Endothelial cell of umbilical vein (primary cell): ENCODE measurements at regions not wholly inside any gene's neighbourhood (a gene's known extent, or its start where the extent isn't known, plus 50 kb on each side); places are given as distances from the start of the nearest gene placed in this dataset.

ENCODE experiments used
- BruUV-seq: library from RNA; stranded (reverse); fragments of 400-500 nt; replicated peaks from 2 replicates; lab custom pipeline; 2021; lab: Mats Ljungman, UMichigan
- CTCF ChIA-PET: fragments of 300-600, 350-600 bp; sonication (Branson Sonifier 250); formaldehyde crosslinking; loops from one replicate; lab custom pipeline; 2021; ENCODE audit warnings: antibody characterized with exemption, inconsistent platforms; lab: Charles Lee
- POLR2A ChIA-PET: fragments of 300-600, 350-600 bp; sonication (Branson Sonifier 250); formaldehyde crosslinking; loops from one replicate; lab custom pipeline; 2021; ENCODE audit warnings: antibody characterized with exemption, inconsistent platforms; lab: Charles Lee
- DNase-seq: peaks from one replicate; pipeline ENCODE4 v3.0.0-alpha.2; 2011; ENCODE audit warnings: low read depth, low spot score
- FAIRE-seq: peaks from 2 replicates; lab custom pipeline; 2011; peaks lifted over from hg19 to GRCh38; lab: Jason Lieb, UNC
- H2AFZ ChIP-seq: 2 replicates; pipeline ENCODE4 v1.6.0; 2012; ENCODE audit warnings: low read depth, low read length, control low read depth, inconsistent platforms
- H3K27ac ChIP-seq: 2 replicates; pipeline ENCODE4 v1.5.1; 2011; ENCODE audit warnings: low read depth, mild to moderate bottlenecking, control low read depth, low read length, moderate library complexity; ENCODE audit not compliant: insufficient read depth
- H3K27me3 ChIP-seq, 2 experiments: 2 replicates each; pipeline versions ENCODE4 v1.6.0 to v1.6.1; 2011; ENCODE audit warnings: low read length in 2 of 2, mixed read lengths in 1 of 2; ENCODE audit not compliant: control insufficient read depth in 2 of 2, insufficient read depth in 2 of 2
- H3K36me3 ChIP-seq, 2 experiments: 2 replicates in 1 of 2; 3 replicates in 1 of 2; pipeline ENCODE4 v1.5.1; 2011; ENCODE audit warnings: low read length in 2 of 2, mild to moderate bottlenecking in 1 of 2, moderate library complexity in 1 of 2; ENCODE audit not compliant: control insufficient read depth in 2 of 2, insufficient read depth in 2 of 2; ENCODE audit errors: extremely low read depth in 1 of 2
- H3K4me1 ChIP-seq: 3 replicates; pipeline ENCODE4 v1.5.1; 2011; ENCODE audit warnings: mild to moderate bottlenecking, low read length; ENCODE audit not compliant: control insufficient read depth, insufficient read depth; ENCODE audit errors: extremely low read depth
- H3K4me2 ChIP-seq: 2 replicates; pipeline ENCODE4 v1.6.1; 2011; ENCODE audit warnings: low read length, control low read depth, mixed read lengths; ENCODE audit not compliant: insufficient read depth
- H3K4me3 ChIP-seq, 3 experiments: fragments of 200-600 bp in 1 of 3; sonication (generic), shearing (Covaris generic) in 1 of 3; replicated peaks in 1 of 3; 2 replicates each; pipeline ENCODE4 v1.5.1; 2011 to 2016; ENCODE audit warnings: control low read depth in 3 of 3, low read length in 3 of 3, mild to moderate bottlenecking in 2 of 3, inconsistent platforms in 1 of 3, low read depth in 1 of 3, moderate library complexity in 1 of 3; ENCODE audit not compliant: insufficient read depth in 1 of 3
- H3K79me2 ChIP-seq: 2 replicates; pipeline ENCODE4 v1.6.0; 2012; ENCODE audit warnings: low read length, inconsistent platforms; ENCODE audit not compliant: control insufficient read depth, insufficient read depth
- H3K9ac ChIP-seq: replicated peaks from 2 replicates; pipeline ENCODE3; 2011; ENCODE audit warnings: low read length, control low read depth; ENCODE audit not compliant: insufficient read depth; ENCODE audit errors: extremely low read depth
- H3K9me1 ChIP-seq: replicated peaks from 3 replicates; pipeline ENCODE4 v1.6.0; 2011; ENCODE audit warnings: mild to moderate bottlenecking, low read length; ENCODE audit not compliant: control insufficient read depth, insufficient read depth; ENCODE audit errors: extremely low read depth
- H3K9me3 ChIP-seq: replicated peaks from 2 replicates; pipeline ENCODE4 v1.5.1; 2012; ENCODE audit warnings: low read length, inconsistent platforms; ENCODE audit not compliant: control insufficient read depth, insufficient read depth
- H4K20me1 ChIP-seq: replicated peaks from 2 replicates; pipeline ENCODE3; 2011; ENCODE audit warnings: mild to moderate bottlenecking, low read length; ENCODE audit not compliant: control insufficient read depth, insufficient read depth; ENCODE audit errors: extremely low read depth
- EZH2 ChIP-seq: IDR thresholded peaks from 2 replicates; pipeline ENCODE4 v1.6.1; 2012; ENCODE audit warnings: borderline replicate concordance, low read depth, mild to moderate bottlenecking, moderate library complexity, low read length, inconsistent platforms; ENCODE audit not compliant: severe bottlenecking
- FOS ChIP-seq: IDR thresholded peaks from 2 replicates; pipeline ENCODE4 v1.6.1; 2011; ENCODE audit warnings: mild to moderate bottlenecking, low read length, moderate library complexity, borderline replicate concordance; ENCODE audit not compliant: insufficient read depth
- GATA2 ChIP-seq: IDR thresholded peaks from 2 replicates; pipeline ENCODE4 v1.7.0; 2011; ENCODE audit warnings: low read depth, mild to moderate bottlenecking, moderate library complexity, mixed read lengths, low read length; ENCODE audit not compliant: insufficient read length, insufficient read depth
- JUN ChIP-seq: IDR thresholded peaks from 2 replicates; pipeline ENCODE4 v1.6.1; 2011; ENCODE audit warnings: borderline replicate concordance, low read depth; ENCODE audit not compliant: insufficient read length, insufficient read depth
- MYC ChIP-seq: IDR thresholded peaks from one replicate; pipeline ENCODE4 v1.6.1; 2011; ENCODE audit warnings: mild to moderate bottlenecking, low read depth, low read length
- POLR2A ChIP-seq: IDR thresholded peaks from 2 replicates; pipeline ENCODE4 v1.6.1; 2012; ENCODE audit warnings: low read depth, mild to moderate bottlenecking, control low read depth, low read length
- POLR2AphosphoS5 ChIP-seq: IDR thresholded peaks from 2 replicates; pipeline ENCODE4 v1.6.1; 2012; ENCODE audit warnings: low read depth, mild to moderate bottlenecking, control low read depth, low read length, moderate library complexity; ENCODE audit not compliant: insufficient read depth
- dilution Hi-C: fragments of 300-500 bp; cut with MboI; formaldehyde crosslinking; loops from one replicate; pipeline ENCODE4 v1.15.0; 2019; ENCODE audit warnings: low sequenced_read_pairs; ENCODE audit not compliant: extremely low pct_ligation_motif_present
- intact Hi-C: fragments of 100-400 bp; cut with micrococcal nuclease; formaldehyde crosslinking; loops from one replicate; pipeline ENCODE4 v1.10.0; 2022
- TF ChIP-seq, protein P1 (sequence below), 2 donors: IDR thresholded peaks; 1 replicate in 1 of 2; 2 replicates in 1 of 2; pipeline ENCODE4 v1.5.1; 2011; ENCODE audit warnings: low read length in 2 of 2, mild to moderate bottlenecking in 2 of 2, moderate library complexity in 2 of 2, control low read depth in 1 of 2, inconsistent platforms in 1 of 2, low read depth in 1 of 2; ENCODE audit not compliant: insufficient read depth in 1 of 2; ENCODE audit errors: extremely low read depth in 1 of 2
- TF ChIP-seq, protein P2 (sequence below): IDR thresholded peaks from 2 replicates; pipeline ENCODE4 v1.6.1; 2011; ENCODE audit not compliant: insufficient read depth, insufficient read length

DNA sequence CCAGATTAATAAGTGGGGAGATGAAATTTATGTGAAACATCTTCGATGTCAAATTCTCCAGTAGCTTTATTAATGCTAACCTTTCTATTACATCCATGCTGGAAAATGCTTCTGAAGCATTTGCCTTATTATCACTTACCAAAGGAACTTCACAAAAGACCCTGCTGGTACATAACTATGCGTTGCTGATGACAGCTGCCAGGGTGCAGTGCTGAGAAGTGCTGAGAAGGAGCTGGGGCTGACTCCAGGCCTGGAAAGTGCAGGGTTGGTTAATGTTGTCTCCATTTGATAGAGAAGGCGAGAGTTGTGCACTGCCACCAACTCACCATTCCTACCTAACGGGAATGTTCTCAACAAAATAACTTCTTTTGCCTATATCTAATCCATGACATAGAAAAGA, 736.0 kb upstream of the NR2F2 start:
- Histone ChIP-seq H3K27me3 (no peaks in the 10 kb centered on the region), H3K9me3 (no peaks in the 10 kb centered on the region), H4K20me1 (no peaks in the 10 kb centered on the region), H3K9me1 (no peaks in the 10 kb centered on the region), H2AFZ (no peak overlapping the region), H3K36me3 (no peaks in the 10 kb centered on the region), H3K4me2 (no peak overlapping the region), H3K79me2 (no peaks in the 10 kb centered on the region), H3K4me3 (no peak overlapping the region), H3K4me1 (peaks cover 8% of the 10 kb centered on the region), H3K27ac (no peak overlapping the region), H3K9ac (no peak overlapping the region)
- intact Hi-C loops (no loop called here), dilution Hi-C loops (no loop called here)
- TF ChIP-seq JUN: no peak
- TF ChIP-seq POLR2AphosphoS5: no peak
- no peak for TF ChIP-seq EZH2
- TF ChIP-seq, protein P1, sequence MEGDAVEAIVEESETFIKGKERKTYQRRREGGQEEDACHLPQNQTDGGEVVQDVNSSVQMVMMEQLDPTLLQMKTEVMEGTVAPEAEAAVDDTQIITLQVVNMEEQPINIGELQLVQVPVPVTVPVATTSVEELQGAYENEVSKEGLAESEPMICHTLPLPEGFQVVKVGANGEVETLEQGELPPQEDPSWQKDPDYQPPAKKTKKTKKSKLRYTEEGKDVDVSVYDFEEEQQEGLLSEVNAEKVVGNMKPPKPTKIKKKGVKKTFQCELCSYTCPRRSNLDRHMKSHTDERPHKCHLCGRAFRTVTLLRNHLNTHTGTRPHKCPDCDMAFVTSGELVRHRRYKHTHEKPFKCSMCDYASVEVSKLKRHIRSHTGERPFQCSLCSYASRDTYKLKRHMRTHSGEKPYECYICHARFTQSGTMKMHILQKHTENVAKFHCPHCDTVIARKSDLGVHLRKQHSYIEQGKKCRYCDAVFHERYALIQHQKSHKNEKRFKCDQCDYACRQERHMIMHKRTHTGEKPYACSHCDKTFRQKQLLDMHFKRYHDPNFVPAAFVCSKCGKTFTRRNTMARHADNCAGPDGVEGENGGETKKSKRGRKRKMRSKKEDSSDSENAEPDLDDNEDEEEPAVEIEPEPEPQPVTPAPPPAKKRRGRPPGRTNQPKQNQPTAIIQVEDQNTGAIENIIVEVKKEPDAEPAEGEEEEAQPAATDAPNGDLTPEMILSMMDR (IDR thresholded peaks at IDR 0.05; ENCODE audit: extremely low read depth in 1 of 2, insufficient read depth in 1 of 2, low read depth in 1 of 2, low read length in 2 of 2): no peak
- TF ChIP-seq, protein P2, sequence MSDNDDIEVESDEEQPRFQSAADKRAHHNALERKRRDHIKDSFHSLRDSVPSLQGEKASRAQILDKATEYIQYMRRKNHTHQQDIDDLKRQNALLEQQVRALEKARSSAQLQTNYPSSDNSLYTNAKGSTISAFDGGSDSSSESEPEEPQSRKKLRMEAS: no peak
- no peak for TF ChIP-seq GATA2
- no peak for TF ChIP-seq MYC
- TF ChIP-seq FOS: no peak
- TF ChIP-seq POLR2A: no peak
- no TSS peak for BruUV-seq
- no peak for DNase-seq
- CTCF ChIA-PET: no interaction called here
- POLR2A ChIA-PET: no interaction called here
- FAIRE-seq: no peak
